Liver (tissue), 8 donors: ENCODE measurements at regions not wholly inside any gene's neighbourhood (a gene's known extent, or its start where the extent isn't known, plus 50 kb on each side); places are given as distances from the start of the nearest gene placed in this dataset.

Source experiments
- DNase-seq: peaks from one replicate; pipeline ENCODE4 v3.0.0-alpha.2; 2017; ENCODE audit warnings: low spot score
- H3K27ac ChIP-seq, 2 donors: one replicate each; pipeline ENCODE4 v1.7.0; 2013; ENCODE audit warnings: inconsistent platforms in 2 of 2, low read length in 2 of 2, control low read depth in 1 of 2, low read depth in 1 of 2, mild to moderate bottlenecking in 1 of 2
- H3K27me3 ChIP-seq, 4 donors: one replicate each; pipeline versions ENCODE4 v1.6.1 to v1.7.0; 2013; ENCODE audit warnings: low read length in 3 of 4, inconsistent platforms in 1 of 4, mild to moderate bottlenecking in 1 of 4, moderate library complexity in 1 of 4; ENCODE audit not compliant: control insufficient read depth in 4 of 4, insufficient read depth in 4 of 4
- H3K36me3 ChIP-seq, 4 donors: one replicate each; pipeline versions ENCODE4 v1.6.1 to v1.7.0; 2013; ENCODE audit warnings: low read length in 3 of 4, mild to moderate bottlenecking in 3 of 4, low read depth in 1 of 4, moderate library complexity in 1 of 4; ENCODE audit not compliant: control insufficient read depth in 4 of 4, insufficient read depth in 3 of 4
- H3K4me1 ChIP-seq, 4 donors: one replicate each; pipeline versions ENCODE4 v1.6.1 to v1.7.0; 2013; ENCODE audit warnings: low read length in 3 of 4, mild to moderate bottlenecking in 3 of 4, moderate library complexity in 1 of 4; ENCODE audit not compliant: control insufficient read depth in 4 of 4, insufficient read depth in 4 of 4
- H3K4me3 ChIP-seq, 3 donors: one replicate each; pipeline versions ENCODE4 v1.6.1 to v1.7.0; 2013; ENCODE audit warnings: low read length in 3 of 3, control low read depth in 1 of 3, low read depth in 1 of 3, mild to moderate bottlenecking in 1 of 3
- H3K9ac ChIP-seq, 2 donors: one replicate each; pipeline ENCODE4 v1.7.0; 2013; ENCODE audit warnings: low read length in 2 of 2, mild to moderate bottlenecking in 2 of 2, moderate library complexity in 2 of 2, control low read depth in 1 of 2, low read depth in 1 of 2
- H3K9me3 ChIP-seq, 4 donors: one replicate each; pipeline versions ENCODE4 v1.6.1 to v1.7.0; 2013; ENCODE audit warnings: low read length in 3 of 4; ENCODE audit not compliant: control insufficient read depth in 4 of 4
- ATF3 ChIP-seq: IDR thresholded peaks from 2 replicates; pipeline ENCODE4 v1.6.1; 2016; ENCODE audit warnings: antibody characterized with exemption
- CTCF ChIP-seq: fragments of 150-350 bp; IDR thresholded peaks from 2 replicates; pipeline ENCODE4 v1.5.1; 2017; ENCODE audit warnings: improper control_type of control experiment, low read depth, low read length; ENCODE audit not compliant: missing input control
- EGR1 ChIP-seq, 2 donors: IDR thresholded peaks; 2 replicates each; pipeline ENCODE4 v1.6.1; 2016 to 2018; ENCODE audit warnings: antibody characterized with exemption in 2 of 2, low read depth in 2 of 2
- FOXA1 ChIP-seq: IDR thresholded peaks from 2 replicates; pipeline ENCODE4 v1.6.1; 2016; ENCODE audit warnings: antibody characterized with exemption
- FOXA2 ChIP-seq: IDR thresholded peaks from 2 replicates; pipeline ENCODE4 v1.6.1; 2016; ENCODE audit warnings: antibody characterized with exemption
- GABPA ChIP-seq, 2 donors: IDR thresholded peaks in 1 of 2; conservative IDR thresholded peaks in 1 of 2; 2 replicates each; pipeline ENCODE4 v1.6.1; 2016; ENCODE audit warnings: antibody characterized with exemption in 2 of 2, mild to moderate bottlenecking in 1 of 2, moderate library complexity in 1 of 2
- HNF4A ChIP-seq, 2 donors: conservative IDR thresholded peaks; 2 replicates each; pipeline ENCODE4 v1.6.1; 2016; ENCODE audit warnings: antibody characterized with exemption in 2 of 2, mild to moderate bottlenecking in 2 of 2
- HNF4G ChIP-seq: IDR thresholded peaks from 2 replicates; pipeline ENCODE4 v1.6.1; 2016; ENCODE audit warnings: antibody characterized with exemption
- JUND ChIP-seq, 2 donors: IDR thresholded peaks; 2 replicates each; pipeline ENCODE4 v1.6.1; 2016; ENCODE audit warnings: antibody characterized with exemption in 2 of 2
- MAX ChIP-seq: IDR thresholded peaks from 2 replicates; pipeline ENCODE4 v1.6.1; 2016; ENCODE audit warnings: antibody characterized with exemption
- NR2F2 ChIP-seq: IDR thresholded peaks from 2 replicates; pipeline ENCODE4 v1.6.1; 2016; ENCODE audit warnings: antibody characterized with exemption
- RAD21 ChIP-seq, 2 donors: IDR thresholded peaks; 2 replicates each; pipeline ENCODE4 v1.6.1; 2016; ENCODE audit warnings: antibody characterized with exemption in 2 of 2, mild to moderate bottlenecking in 2 of 2
- REST ChIP-seq: IDR thresholded peaks from 2 replicates; pipeline ENCODE4 v1.6.1; 2016; ENCODE audit warnings: antibody characterized with exemption, mild to moderate bottlenecking
- RXRA ChIP-seq, 2 donors: IDR thresholded peaks; 2 replicates each; pipeline ENCODE4 v1.6.1; 2017 to 2018; ENCODE audit warnings: antibody characterized with exemption in 2 of 2, mild to moderate bottlenecking in 1 of 2
- TAF1 ChIP-seq: conservative IDR thresholded peaks from 2 replicates; pipeline ENCODE4 v1.6.1; 2016; ENCODE audit warnings: antibody characterized with exemption, mild to moderate bottlenecking
- YY1 ChIP-seq: IDR thresholded peaks from 2 replicates; pipeline ENCODE4 v1.6.1; 2016; ENCODE audit warnings: antibody characterized with exemption, mild to moderate bottlenecking
- ZBTB33 ChIP-seq: IDR thresholded peaks from 2 replicates; pipeline ENCODE4 v1.6.1; 2016; ENCODE audit warnings: antibody characterized with exemption
- WGBS: extraction: QIAGEN DNeasy Blood & Tissue Kit; methylation state at CpG from one replicate; pipeline ENCODE4 v1.1.7; 2013; 5-methylcytosine and 5-hydroxymethylcytosine counted together
- donor health status: healthy.
- donor health status: healthy.
- donor health status: healthy.
- donor health status: healthy.
- donor health status: healthy.

GRCh38 chr11:127643268-127644058, 642.9 kb upstream of the KIRREL3 start:
- H3K27ac ChIP-seq, result no peak overlapping the region
- DNase-seq, result peak; percentile 36
- TF ChIP-seq FOXA2 (no peak), HNF4A (conservative IDR thresholded peaks at IDR 0.05) (no peak), JUND (IDR thresholded peaks at IDR 0.05) (no peak), CTCF (no peak), NR2F2 (no peak), ATF3 (no peak)

GRCh38 chr11:127640561-127641451, 640.2 kb upstream of the KIRREL3 start:
- WGBS, result 98% methylated on average over 1 of the region's 1 CpG
- no peak overlapping the region for H3K4me3 ChIP-seq
- H3K36me3 ChIP-seq, result no peaks in the 10 kb centered on the region
- no peaks in the 10 kb centered on the region for H3K27me3 ChIP-seq
- H3K9me3 ChIP-seq, result no peaks in the 10 kb centered on the region
- H3K9ac ChIP-seq, result no peak overlapping the region
- no peak for TF ChIP-seq REST
- no peak for TF ChIP-seq GABPA (IDR thresholded peaks at IDR 0.05 in 1 of 2, conservative IDR thresholded peaks at IDR 0.05 in 1 of 2)
- no peak for TF ChIP-seq FOXA1
- TF ChIP-seq RAD21 (IDR thresholded peaks at IDR 0.05), result no peak
- TF ChIP-seq HNF4G, result no peak
- TF ChIP-seq YY1, result no peak
- TF ChIP-seq RXRA (IDR thresholded peaks at IDR 0.05), result no peak
- no peak for TF ChIP-seq CTCF
- TF ChIP-seq MAX, result no peak
- no peak for TF ChIP-seq ZBTB33
- TF ChIP-seq JUND (IDR thresholded peaks at IDR 0.05), result no peak
- no peak for TF ChIP-seq EGR1 (IDR thresholded peaks at IDR 0.05; ENCODE audit: low read depth in 2 of 2)
- TF ChIP-seq ATF3, result no peak
- no peak for TF ChIP-seq TAF1
- TF ChIP-seq HNF4A (conservative IDR thresholded peaks at IDR 0.05), result no peak
- no peak for DNase-seq
- H3K4me1 ChIP-seq, result no peaks in the 10 kb centered on the region
- no peak overlapping the region for H3K27ac ChIP-seq

More at GRCh38 chr11:127643268-127644058, 642.9 kb upstream of the KIRREL3 start:
- Histone ChIP-seq H3K36me3 (no peaks in the 10 kb centered on the region), H3K4me3 (no peak overlapping the region), H3K9me3 (no peaks in the 10 kb centered on the region), H3K9ac (no peak overlapping the region), H3K27me3 (no peaks in the 10 kb centered on the region), H3K4me1 (peaks cover 0 to 2% (median 0%) of the 10 kb centered on the region in 4 donors)
- 86% methylated on average over 5 of the region's 5 CpGs for WGBS
